ENCODE measurements at regions not wholly inside any gene's neighbourhood (a gene's known extent, or its start where the extent isn't known, plus 50 kb on each side); places are given as distances from the start of the nearest gene placed in this dataset.
"Not testable (repeated sequence)": the region's sequence is repeated elsewhere in the genome, so short reads cannot be mapped to it uniquely, and the experiment has no call there.

- DNase-seq = not testable (repeated sequence)
These were observed 202.7 kb downstream of the LIPI start for GRCh38 chr21:14008006-14008405.

GRCh38 chr21:14006144-14006543, 204.6 kb downstream of the LIPI start:
- not testable (repeated sequence) for DNase-seq

GRCh38 chr21:13986996-13987958, 223.5 kb downstream of the LIPI start:
- DNase-seq = not testable (repeated sequence)

- not testable (repeated sequence) for DNase-seq
These were observed 224.6 kb downstream of the LIPI start for GRCh38 chr21:13985865-13986863.

- DNase-seq = not testable (repeated sequence)
These were observed 225.5 kb downstream of the LIPI start for GRCh38 chr21:13985137-13985864.

GRCh38 chr21:13984728-13985127, 226.0 kb downstream of the LIPI start:
- DNase-seq = not testable (repeated sequence)

GRCh38 chr21:13981176-13982087, 229.3 kb downstream of the LIPI start:
- not testable (repeated sequence) for DNase-seq

GRCh38 chr21:13980115-13980662, 230.6 kb downstream of the LIPI start:
- DNase-seq = peak; percentile 48

- not testable (repeated sequence) for DNase-seq
These were observed 231.1 kb downstream of the LIPI start for GRCh38 chr21:13979608-13980007.

- DNase-seq = not testable (repeated sequence)
These were observed 236.2 kb downstream of the LIPI start for GRCh38 chr21:13974582-13974981.

- DNase-seq = not testable (repeated sequence)
These were observed 240.9 kb downstream of the LIPI start for GRCh38 chr21:13969853-13970252.

GRCh38 chr21:13969002-13969401, 241.8 kb downstream of the LIPI start:
- not testable (repeated sequence) for DNase-seq

- not testable (repeated sequence) for DNase-seq
These were observed 247.5 kb downstream of the LIPI start for GRCh38 chr21:13963259-13963658.

GRCh38 chr21:13937236-13937635, 273.5 kb downstream of the LIPI start:
- no peak for DNase-seq

- not testable (repeated sequence) for DNase-seq
These were observed 274.5 kb downstream of the LIPI start for GRCh38 chr21:13936033-13936937.

- DNase-seq = not testable (repeated sequence)
These were observed 275.2 kb downstream of the LIPI start for GRCh38 chr21:13935396-13936032.

- DNase-seq = not testable (repeated sequence)
These were observed 275.8 kb downstream of the LIPI start for GRCh38 chr21:13934887-13935342.

GRCh38 chr21:13923175-13923574, 287.6 kb downstream of the LIPI start:
- not testable (repeated sequence) for DNase-seq

GRCh38 chr21:13921455-13921854, 289.3 kb downstream of the LIPI start:
- not testable (repeated sequence) for DNase-seq

Measured in fibroblast of skin of back (primary cell).